Peyer's patch (tissue), 4 donors: ENCODE measurements at regions not wholly inside any gene's neighbourhood (a gene's known extent, or its start where the extent isn't known, plus 50 kb on each side); places are given as distances from the start of the nearest gene placed in this dataset.
"Not testable (repeated sequence)": the region's sequence is repeated elsewhere in the genome, so short reads cannot be mapped to it uniquely, and the experiment has no call there.

Source experiments
- CTCF ChIP-seq, 6 experiments: fragments of 450-650 bp in 4 of 6; fragments of 200-600 bp in 2 of 6; sonication (generic) in 1 of 6; IDR thresholded peaks; one replicate each; pipeline ENCODE4 v1.5.1; 2017 to 2019; ENCODE audit warnings: antibody characterized with exemption in 6 of 6, mild to moderate bottlenecking in 3 of 6, moderate library complexity in 1 of 6
- POLR2A ChIP-seq, 2 donors: fragments of 450-650 bp; IDR thresholded peaks; one replicate each; pipeline ENCODE4 v1.5.1; 2017; ENCODE audit warnings: antibody characterized with exemption in 2 of 2, mild to moderate bottlenecking in 2 of 2, moderate library complexity in 2 of 2

GRCh38 chr7:55313671-55314070 is 51.5 kb upstream of the LANCL2 start:
- not testable (repeated sequence) for TF ChIP-seq CTCF, POLR2A (IDR thresholded peaks at IDR 0.05)
